Sigmoid colon (tissue), 6 donors: ENCODE measurements at regions not wholly inside any gene's neighbourhood (a gene's known extent, or its start where the extent isn't known, plus 50 kb on each side); places are given as distances from the start of the nearest gene placed in this dataset.

Source experiments
- DNase-seq: peaks from one replicate; pipeline ENCODE4 v3.0.0-alpha.2; 2019
- H3K27ac ChIP-seq, 4 donors: fragments of 200-600 bp; sonication (generic); one replicate each; pipeline ENCODE4 v1.5.1; 2016 to 2019; ENCODE audit warnings: mild to moderate bottlenecking in 1 of 4
- H3K27me3 ChIP-seq, 3 donors: fragments of 200-600 bp; sonication (generic); one replicate each; pipeline ENCODE4 v1.5.1; 2019; ENCODE audit warnings: mild to moderate bottlenecking in 1 of 3
- H3K36me3 ChIP-seq, 4 donors: fragments of 200-600 bp; sonication (generic); one replicate each; pipeline ENCODE4 v1.5.1; 2016 to 2019
- H3K4me1 ChIP-seq, 4 donors: fragments of 200-600 bp; sonication (generic); one replicate each; pipeline ENCODE4 v1.5.1; 2017 to 2019
- H3K4me3 ChIP-seq, 4 donors: fragments of 200-600 bp; sonication (generic); one replicate each; pipeline ENCODE4 v1.5.1; 2017 to 2019; ENCODE audit warnings: mild to moderate bottlenecking in 2 of 4, moderate library complexity in 1 of 4
- H3K9me3 ChIP-seq, 4 donors: fragments of 200-600 bp in 3 of 4; sonication (generic) in 3 of 4; one replicate each; pipeline versions ENCODE4 v1.5.1 to v1.6.1; 2013 to 2019
- EP300 ChIP-seq, 4 donors: sonication (generic); formaldehyde crosslinking; IDR thresholded peaks; one replicate each; pipeline ENCODE4 v1.6.1; 2017; ENCODE audit warnings: antibody characterized with exemption in 4 of 4
- POLR2A ChIP-seq, 2 donors: fragments of 450-650 bp; IDR thresholded peaks; one replicate each; pipeline ENCODE4 v1.6.1; 2016; ENCODE audit warnings: antibody characterized with exemption in 2 of 2, mild to moderate bottlenecking in 2 of 2, moderate library complexity in 2 of 2
- POLR2AphosphoS5 ChIP-seq, 4 donors: sonication (generic); formaldehyde crosslinking; IDR thresholded peaks; one replicate each; pipeline ENCODE4 v1.6.1; 2017; ENCODE audit warnings: antibody characterized with exemption in 4 of 4
- WGBS, 2 donors: extraction: QIAGEN DNeasy Blood & Tissue Kit; methylation state at CpG; one replicate each; pipeline ENCODE4 v1.1.7; 2013; 5-methylcytosine and 5-hydroxymethylcytosine counted together
- intact Hi-C: fragments of 100-400 bp; cut with DNase I; formaldehyde crosslinking; loops from one replicate; pipeline ENCODE4 v1.15.1; 2023
- TF ChIP-seq, protein P1 (sequence below), 4 experiments: fragments of 450-650 bp in 3 of 4; fragments of 200-600 bp in 1 of 4; IDR thresholded peaks; one replicate each; pipeline ENCODE4 v1.5.1; 2016 to 2019; ENCODE audit warnings: antibody characterized with exemption in 4 of 4, mild to moderate bottlenecking in 3 of 4, moderate library complexity in 2 of 4
- donor health status: healthy with polysubstance abuse.
- donor health status: healthy.

DNA sequence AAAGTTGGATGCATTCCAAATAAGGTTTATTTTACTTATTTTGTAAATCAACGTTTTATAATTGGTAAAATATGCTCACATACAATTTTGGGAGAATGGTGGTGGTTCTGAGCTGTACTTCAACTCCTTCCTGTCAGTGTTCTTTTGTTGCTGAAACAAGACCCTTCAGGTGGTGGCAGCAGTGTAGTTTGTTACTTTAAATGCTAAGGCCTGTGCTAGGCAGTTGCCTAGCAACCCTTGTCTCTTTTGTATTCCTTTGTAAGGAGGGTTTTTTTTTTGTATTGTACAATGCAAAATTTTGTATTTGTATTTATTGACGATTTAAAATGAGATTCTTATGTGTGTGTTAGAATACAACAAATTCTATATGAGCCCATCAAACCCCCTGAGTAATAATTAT, 166.0 kb upstream of the FAM98A start:
- TF ChIP-seq POLR2AphosphoS5 (IDR thresholded peaks at IDR 0.05) (no peak), POLR2A (IDR thresholded peaks at IDR 0.05) (no peak), EP300 (IDR thresholded peaks at IDR 0.05) (no peak)
- TF ChIP-seq, protein P1, sequence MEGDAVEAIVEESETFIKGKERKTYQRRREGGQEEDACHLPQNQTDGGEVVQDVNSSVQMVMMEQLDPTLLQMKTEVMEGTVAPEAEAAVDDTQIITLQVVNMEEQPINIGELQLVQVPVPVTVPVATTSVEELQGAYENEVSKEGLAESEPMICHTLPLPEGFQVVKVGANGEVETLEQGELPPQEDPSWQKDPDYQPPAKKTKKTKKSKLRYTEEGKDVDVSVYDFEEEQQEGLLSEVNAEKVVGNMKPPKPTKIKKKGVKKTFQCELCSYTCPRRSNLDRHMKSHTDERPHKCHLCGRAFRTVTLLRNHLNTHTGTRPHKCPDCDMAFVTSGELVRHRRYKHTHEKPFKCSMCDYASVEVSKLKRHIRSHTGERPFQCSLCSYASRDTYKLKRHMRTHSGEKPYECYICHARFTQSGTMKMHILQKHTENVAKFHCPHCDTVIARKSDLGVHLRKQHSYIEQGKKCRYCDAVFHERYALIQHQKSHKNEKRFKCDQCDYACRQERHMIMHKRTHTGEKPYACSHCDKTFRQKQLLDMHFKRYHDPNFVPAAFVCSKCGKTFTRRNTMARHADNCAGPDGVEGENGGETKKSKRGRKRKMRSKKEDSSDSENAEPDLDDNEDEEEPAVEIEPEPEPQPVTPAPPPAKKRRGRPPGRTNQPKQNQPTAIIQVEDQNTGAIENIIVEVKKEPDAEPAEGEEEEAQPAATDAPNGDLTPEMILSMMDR (IDR thresholded peaks at IDR 0.05), result no peak
- Histone ChIP-seq H3K9me3 (no peaks in the 10 kb centered on the region), H3K27me3 (no peaks in the 10 kb centered on the region), H3K36me3 (no peaks in the 10 kb centered on the region), H3K4me1 (no peaks in the 10 kb centered on the region), H3K27ac (no peak overlapping the region), H3K4me3 (no peak overlapping the region)
- 13 to 27% methylated on average over 2 of the region's 2 CpGs for WGBS, 2 donors
- DNase-seq, result no peak
- intact Hi-C loops, result no loop called here

DNA sequence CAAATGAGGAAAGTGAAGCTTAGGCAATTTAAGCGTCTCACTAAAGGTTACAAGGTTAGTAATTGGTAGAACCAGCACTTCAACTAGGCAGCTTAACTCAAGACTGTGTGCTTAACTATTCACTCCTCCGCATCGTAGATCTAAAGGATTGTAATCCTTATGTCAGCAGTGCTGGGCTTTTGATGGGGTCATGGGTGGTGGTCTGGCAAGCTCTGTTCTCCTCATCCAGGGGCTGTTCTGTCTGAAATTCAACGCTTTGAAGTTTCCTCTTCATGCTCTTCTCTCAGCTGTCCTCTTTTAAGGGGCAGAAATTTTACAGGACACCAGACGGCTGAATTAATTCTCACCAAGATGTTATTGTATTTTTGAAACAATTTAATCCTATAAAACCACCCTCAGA, 165.5 kb upstream of the FAM98A start:
- no peaks in the 10 kb centered on the region for H3K4me1 ChIP-seq
- no peaks in the 10 kb centered on the region for H3K36me3 ChIP-seq
- H3K27ac ChIP-seq, result no peak overlapping the region
- intact Hi-C loops, result no loop called here
- WGBS, 2 donors, result 64 to 69% methylated on average over 5 of the region's 5 CpGs
- TF ChIP-seq EP300 (IDR thresholded peaks at IDR 0.05) (no peak), POLR2A (IDR thresholded peaks at IDR 0.05) (no peak), POLR2AphosphoS5 (IDR thresholded peaks at IDR 0.05) (no peak)
- TF ChIP-seq, protein P1 (IDR thresholded peaks at IDR 0.05), result no peak
- no peaks in the 10 kb centered on the region for H3K27me3 ChIP-seq
- H3K9me3 ChIP-seq, result no peaks in the 10 kb centered on the region
- DNase-seq, result no peak
- H3K4me3 ChIP-seq, result no peak overlapping the region

DNA sequence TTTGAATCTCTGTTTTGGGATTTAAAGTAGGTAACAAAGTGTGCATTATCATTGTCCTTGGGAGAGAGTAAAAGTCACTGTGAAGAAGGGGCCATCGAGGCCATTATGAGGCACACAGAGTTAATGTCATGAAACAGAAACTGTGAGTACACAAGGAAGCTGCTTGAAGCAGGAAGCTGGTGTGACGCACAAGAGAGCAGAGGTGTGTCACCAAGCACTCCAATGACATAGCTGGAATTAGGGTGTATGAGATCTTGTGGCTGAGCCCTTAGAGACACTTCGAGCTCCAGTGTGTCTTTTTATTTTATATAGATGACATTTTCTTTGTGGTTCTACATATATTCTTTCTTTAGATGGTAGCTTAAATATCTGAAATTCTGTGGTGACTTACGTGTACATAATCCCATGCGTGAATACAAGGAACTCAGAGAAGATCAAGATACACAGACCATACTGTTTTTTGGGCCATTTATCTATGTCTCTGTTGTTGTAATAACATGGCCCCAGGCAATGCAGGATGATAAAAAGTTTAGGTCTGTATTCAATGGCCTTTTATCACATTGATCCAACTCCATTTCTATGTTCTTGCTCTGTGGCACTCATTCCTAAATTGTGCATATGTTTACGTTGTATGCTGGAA, 164.7 kb upstream of the FAM98A start:
- no peaks in the 10 kb centered on the region for H3K4me1 ChIP-seq
- no peaks in the 10 kb centered on the region for H3K36me3 ChIP-seq
- WGBS, 2 donors, result 67 to 77% methylated on average over 6 of the region's 6 CpGs
- no peak overlapping the region for H3K4me3 ChIP-seq
- intact Hi-C loops, result no loop called here
- TF ChIP-seq POLR2A (IDR thresholded peaks at IDR 0.05) (no peak), EP300 (IDR thresholded peaks at IDR 0.05) (no peak), POLR2AphosphoS5 (IDR thresholded peaks at IDR 0.05) (no peak)
- TF ChIP-seq, protein P1 (IDR thresholded peaks at IDR 0.05), result no peak
- no peaks in the 10 kb centered on the region for H3K9me3 ChIP-seq
- H3K27me3 ChIP-seq, result no peaks in the 10 kb centered on the region
- no peak overlapping the region for H3K27ac ChIP-seq
- no peak for DNase-seq

DNA sequence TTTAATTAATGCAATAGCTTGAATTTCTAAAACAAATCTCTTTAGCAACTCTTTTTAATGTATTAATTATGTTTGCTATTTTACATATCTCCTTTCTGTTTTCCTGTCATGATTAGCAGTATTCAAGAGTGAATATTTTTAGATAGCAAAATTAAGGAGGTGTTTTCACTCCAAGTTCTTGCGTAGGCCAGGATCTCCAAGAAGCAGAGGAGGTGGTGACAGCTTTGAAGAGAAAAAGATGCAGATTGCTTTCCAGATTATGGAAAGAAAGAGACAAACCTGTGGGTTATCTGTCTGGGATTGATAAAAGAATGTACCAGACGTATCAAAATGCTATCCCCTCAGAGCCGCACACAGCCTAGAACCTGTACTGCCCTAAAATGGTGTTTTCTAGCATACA, 163.5 kb upstream of the FAM98A start:
- Histone ChIP-seq H3K4me3 (no peak overlapping the region), H3K27me3 (no peaks in the 10 kb centered on the region), H3K36me3 (no peaks in the 10 kb centered on the region), H3K4me1 (no peaks in the 10 kb centered on the region), H3K9me3 (no peaks in the 10 kb centered on the region), H3K27ac (no peak overlapping the region)
- WGBS, 2 donors, result 88 to 91% methylated on average over 3 of the region's 3 CpGs
- no peak for TF ChIP-seq EP300 (IDR thresholded peaks at IDR 0.05)
- TF ChIP-seq, protein P1 (IDR thresholded peaks at IDR 0.05), result no peak
- no peak for TF ChIP-seq POLR2A (IDR thresholded peaks at IDR 0.05)
- no peak for TF ChIP-seq POLR2AphosphoS5 (IDR thresholded peaks at IDR 0.05)
- no peak for DNase-seq
- intact Hi-C loops, result no loop called here
